Activated naive CD8-positive, alpha-beta T cell (primary cell): ENCODE measurements at regions not wholly inside any gene's neighbourhood (a gene's known extent, or its start where the extent isn't known, plus 50 kb on each side); places are given as distances from the start of the nearest gene placed in this dataset.

Experiments
- H3K27ac Mint-ChIP-seq: one replicate; pipeline ENCODE4 v1.8.0; 2021; ENCODE audit warnings: mixed read lengths
- H3K27me3 Mint-ChIP-seq: one replicate; pipeline ENCODE4 v1.8.0; 2021; ENCODE audit warnings: mixed read lengths
- H3K36me3 Mint-ChIP-seq: one replicate; pipeline ENCODE4 v1.8.0; 2021; ENCODE audit warnings: mixed read lengths
- H3K4me1 Mint-ChIP-seq: one replicate; pipeline ENCODE4 v1.8.0; 2021; ENCODE audit warnings: low read depth, mixed read lengths
- H3K4me3 Mint-ChIP-seq: one replicate; pipeline ENCODE4 v1.8.0; 2021; ENCODE audit warnings: mild to moderate bottlenecking, mixed read lengths
- H3K9me3 Mint-ChIP-seq: one replicate; pipeline ENCODE4 v1.8.0; 2021; ENCODE audit warnings: low read depth, mixed read lengths

DNA sequence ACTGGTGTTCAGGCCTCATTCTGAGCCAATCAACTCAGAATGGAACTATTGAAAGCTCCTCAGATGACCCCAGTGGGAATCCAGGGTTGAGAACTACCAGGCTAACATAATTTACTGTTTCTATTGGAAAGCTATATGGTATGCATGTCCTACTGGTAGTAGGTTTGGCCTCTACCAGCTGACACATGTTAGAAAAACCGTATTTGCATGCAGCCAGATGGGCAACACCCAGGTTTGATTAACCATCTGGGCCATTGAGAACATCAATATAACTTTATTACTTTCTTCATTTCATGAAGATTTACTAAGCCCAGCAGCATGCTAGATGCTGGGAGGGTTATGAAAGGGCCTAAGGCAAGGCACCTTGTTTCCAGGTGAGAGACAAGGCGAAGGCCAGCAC is 181.4 kb upstream of the PARP11 start:
- H3K36me3 Mint-ChIP-seq = peaks cover 8% of the 10 kb centered on the region
- no peaks in the 10 kb centered on the region for H3K27me3 Mint-ChIP-seq
- H3K4me3 Mint-ChIP-seq = no peak overlapping the region
- no peaks in the 10 kb centered on the region for H3K9me3 Mint-ChIP-seq
- H3K4me1 Mint-ChIP-seq = peaks cover 14% of the 10 kb centered on the region
- H3K27ac Mint-ChIP-seq = no peak overlapping the region

GRCh38 chr12:4052691-4053090 is 179.5 kb upstream of the PARP11 start:
- peaks cover 13% of the 10 kb centered on the region for H3K4me1 Mint-ChIP-seq
- no peak overlapping the region for H3K4me3 Mint-ChIP-seq
- H3K9me3 Mint-ChIP-seq = no peaks in the 10 kb centered on the region
- H3K36me3 Mint-ChIP-seq = peaks cover 8% of the 10 kb centered on the region
- no peaks in the 10 kb centered on the region for H3K27me3 Mint-ChIP-seq
- no peak overlapping the region for H3K27ac Mint-ChIP-seq

GRCh38 chr12:4051596-4051995 is 178.4 kb upstream of the PARP11 start:
- Mint-ChIP-seq H3K36me3 (peaks cover 7% of the 10 kb centered on the region), H3K27ac (no peak overlapping the region), H3K4me1 (peaks cover 5% of the 10 kb centered on the region), H3K4me3 (no peak overlapping the region), H3K9me3 (no peaks in the 10 kb centered on the region), H3K27me3 (no peaks in the 10 kb centered on the region)

GRCh38 chr12:4050340-4050739 is 177.1 kb upstream of the PARP11 start:
- Mint-ChIP-seq H3K4me1 (peaks cover 4% of the 10 kb centered on the region), H3K4me3 (no peak overlapping the region), H3K27me3 (no peaks in the 10 kb centered on the region), H3K36me3 (peaks cover 7% of the 10 kb centered on the region), H3K27ac (no peak overlapping the region), H3K9me3 (no peaks in the 10 kb centered on the region)

DNA sequence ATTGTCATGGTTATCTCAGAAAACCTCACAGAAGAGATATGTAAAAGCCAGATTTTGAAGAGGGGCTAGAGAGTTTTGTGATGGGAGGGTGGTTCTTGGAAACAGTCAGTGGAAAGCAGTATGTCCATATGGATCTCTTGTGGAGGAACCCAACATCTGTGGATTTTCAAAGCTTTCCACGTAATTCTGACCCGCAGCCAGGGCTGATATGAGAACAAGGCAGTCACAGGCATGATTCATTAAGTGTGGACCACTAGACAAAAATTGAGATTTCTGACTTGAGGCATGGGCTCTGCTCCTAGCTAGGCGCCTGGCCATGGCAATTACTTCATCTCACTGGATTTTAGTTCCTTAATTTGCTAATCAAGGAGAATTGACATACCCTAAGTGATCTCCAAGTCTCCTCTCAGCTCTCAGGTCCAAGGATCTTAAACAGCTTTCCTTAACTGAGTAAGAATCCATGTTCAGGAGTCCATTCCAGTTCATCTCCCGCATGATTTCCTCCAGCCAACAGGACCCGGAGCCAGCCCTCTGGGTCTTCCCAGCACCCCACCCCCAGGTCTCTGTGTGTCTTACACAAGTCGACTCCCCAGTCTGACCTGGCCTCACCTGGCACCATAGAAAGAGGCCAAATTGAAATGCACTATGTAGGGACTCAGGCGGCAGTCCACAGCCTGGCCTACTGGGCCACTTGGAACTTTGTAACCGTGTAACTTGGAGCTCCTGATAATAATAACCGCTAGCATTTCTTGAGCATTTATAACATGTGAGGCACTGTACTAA is 176.3 kb upstream of the PARP11 start:
- peaks cover 7% of the 10 kb centered on the region for H3K36me3 Mint-ChIP-seq
- H3K27ac Mint-ChIP-seq = no peak overlapping the region
- H3K9me3 Mint-ChIP-seq = no peaks in the 10 kb centered on the region
- H3K27me3 Mint-ChIP-seq = no peaks in the 10 kb centered on the region
- H3K4me1 Mint-ChIP-seq = peaks cover 4% of the 10 kb centered on the region
- H3K4me3 Mint-ChIP-seq = no peak overlapping the region

GRCh38 chr12:4047421-4047820 is 174.2 kb upstream of the PARP11 start:
- no peak overlapping the region for H3K4me3 Mint-ChIP-seq
- no peak overlapping the region for H3K27ac Mint-ChIP-seq
- peaks cover 8% of the 10 kb centered on the region for H3K36me3 Mint-ChIP-seq
- no peaks in the 10 kb centered on the region for H3K27me3 Mint-ChIP-seq
- H3K4me1 Mint-ChIP-seq = peaks cover 4% of the 10 kb centered on the region
- H3K9me3 Mint-ChIP-seq = no peaks in the 10 kb centered on the region

GRCh38 chr12:4046495-4046840 is 173.3 kb upstream of the PARP11 start:
- Mint-ChIP-seq H3K36me3 (peaks cover 8% of the 10 kb centered on the region), H3K4me1 (peaks cover 3% of the 10 kb centered on the region), H3K27ac (no peak overlapping the region), H3K4me3 (no peak overlapping the region), H3K27me3 (no peaks in the 10 kb centered on the region), H3K9me3 (no peaks in the 10 kb centered on the region)

- Mint-ChIP-seq H3K36me3 (peaks cover 10% of the 10 kb centered on the region), H3K27ac (no peak overlapping the region), H3K4me1 (no peaks in the 10 kb centered on the region), H3K27me3 (no peaks in the 10 kb centered on the region), H3K4me3 (no peak overlapping the region), H3K9me3 (no peaks in the 10 kb centered on the region)
Observed at GRCh38 chr12:4045786-4046494, 172.7 kb upstream of the PARP11 start.

GRCh38 chr12:4044736-4045730 is 171.8 kb upstream of the PARP11 start:
- Mint-ChIP-seq H3K9me3 (no peaks in the 10 kb centered on the region), H3K27ac (no peak overlapping the region)

DNA sequence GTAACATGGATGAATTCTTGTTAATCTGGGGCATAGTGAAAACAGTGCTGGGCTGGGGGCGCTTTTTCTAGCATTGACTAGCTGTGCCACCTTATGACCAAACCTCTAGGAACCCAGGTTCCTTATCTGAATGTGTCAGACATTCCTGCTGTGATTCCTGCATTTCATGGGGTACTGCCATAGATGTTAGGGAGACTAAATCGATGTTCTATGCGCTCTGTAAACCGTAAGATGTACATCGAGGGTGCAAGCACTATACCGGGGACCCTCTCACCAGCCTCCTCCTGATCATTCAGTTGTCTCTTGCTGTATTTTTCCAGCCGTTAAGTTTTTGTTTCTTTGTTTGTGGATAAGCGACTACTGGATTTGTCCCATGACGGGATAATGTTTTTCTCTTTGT is 170.9 kb upstream of the PARP11 start:
- Mint-ChIP-seq H3K27ac (no peak overlapping the region), H3K27me3 (no peaks in the 10 kb centered on the region), H3K36me3 (peaks cover 11% of the 10 kb centered on the region), H3K4me3 (no peak overlapping the region), H3K4me1 (no peaks in the 10 kb centered on the region), H3K9me3 (no peaks in the 10 kb centered on the region)

More at GRCh38 chr12:4044736-4045730, 171.8 kb upstream of the PARP11 start:
- Mint-ChIP-seq H3K36me3 (peaks cover 11% of the 10 kb centered on the region), H3K27me3 (no peaks in the 10 kb centered on the region), H3K4me3 (no peak overlapping the region), H3K4me1 (no peaks in the 10 kb centered on the region)

GRCh38 chr12:4041187-4041885 is 168.1 kb upstream of the PARP11 start:
- Mint-ChIP-seq H3K4me1 (no peaks in the 10 kb centered on the region), H3K4me3 (no peak overlapping the region), H3K27ac (no peak overlapping the region), H3K27me3 (no peaks in the 10 kb centered on the region), H3K36me3 (peaks cover 17% of the 10 kb centered on the region), H3K9me3 (no peaks in the 10 kb centered on the region)

DNA sequence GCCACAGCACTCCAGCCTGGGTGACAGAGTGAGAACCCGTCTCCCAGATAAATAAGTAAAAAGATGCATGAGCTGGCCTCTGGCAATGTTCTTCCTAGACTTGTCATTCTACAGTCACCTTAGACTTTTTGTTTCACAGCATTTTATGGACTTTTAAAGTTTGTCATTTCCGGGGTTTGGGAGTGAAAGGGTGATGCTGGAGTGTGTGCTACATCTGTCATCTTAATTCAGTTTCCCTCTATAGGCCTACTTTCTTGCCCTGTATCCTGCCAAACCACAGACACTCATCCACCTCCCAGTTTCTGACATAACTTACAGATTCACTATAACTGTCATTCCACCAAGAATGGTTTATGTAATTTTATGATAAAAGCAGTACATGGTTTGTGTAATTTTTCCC is 166.7 kb upstream of the PARP11 start:
- no peaks in the 10 kb centered on the region for H3K9me3 Mint-ChIP-seq
- H3K36me3 Mint-ChIP-seq = peaks cover 14% of the 10 kb centered on the region
- H3K27ac Mint-ChIP-seq = no peak overlapping the region
- no peaks in the 10 kb centered on the region for H3K27me3 Mint-ChIP-seq
- H3K4me1 Mint-ChIP-seq = no peaks in the 10 kb centered on the region
- H3K4me3 Mint-ChIP-seq = no peak overlapping the region

DNA sequence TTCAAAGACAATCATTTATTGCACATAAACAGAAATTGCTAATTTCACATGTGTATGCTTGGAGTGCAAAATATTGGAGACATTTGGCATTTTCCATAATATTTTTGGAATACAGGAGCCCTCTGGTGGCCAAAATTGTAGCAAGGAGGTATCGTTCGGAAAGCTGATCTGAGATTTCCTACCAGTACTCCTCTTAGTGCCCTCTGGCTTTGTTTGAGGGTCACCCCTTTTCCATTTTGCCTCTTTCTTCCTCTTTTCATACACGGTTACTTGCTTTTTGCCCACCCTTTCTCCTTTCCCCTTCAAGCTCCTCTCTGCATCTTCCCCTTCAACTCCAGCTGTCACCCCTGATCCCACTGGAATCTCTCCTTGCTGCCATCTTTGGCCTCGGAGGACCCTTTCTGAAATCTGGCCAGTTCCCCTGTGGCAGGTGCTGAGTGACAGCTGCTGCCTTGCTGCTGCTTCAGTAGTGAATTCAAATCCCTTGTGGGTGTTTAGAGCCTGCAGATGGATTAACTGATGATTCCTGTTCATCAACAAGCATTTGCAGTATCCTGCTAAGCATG is 164.6 kb upstream of the PARP11 start:
- peaks cover under 1% of the 10 kb centered on the region for H3K4me1 Mint-ChIP-seq
- H3K27ac Mint-ChIP-seq = no peak overlapping the region
- peaks cover 12% of the 10 kb centered on the region for H3K36me3 Mint-ChIP-seq
- H3K4me3 Mint-ChIP-seq = no peak overlapping the region
- H3K27me3 Mint-ChIP-seq = no peaks in the 10 kb centered on the region
- no peaks in the 10 kb centered on the region for H3K9me3 Mint-ChIP-seq

DNA sequence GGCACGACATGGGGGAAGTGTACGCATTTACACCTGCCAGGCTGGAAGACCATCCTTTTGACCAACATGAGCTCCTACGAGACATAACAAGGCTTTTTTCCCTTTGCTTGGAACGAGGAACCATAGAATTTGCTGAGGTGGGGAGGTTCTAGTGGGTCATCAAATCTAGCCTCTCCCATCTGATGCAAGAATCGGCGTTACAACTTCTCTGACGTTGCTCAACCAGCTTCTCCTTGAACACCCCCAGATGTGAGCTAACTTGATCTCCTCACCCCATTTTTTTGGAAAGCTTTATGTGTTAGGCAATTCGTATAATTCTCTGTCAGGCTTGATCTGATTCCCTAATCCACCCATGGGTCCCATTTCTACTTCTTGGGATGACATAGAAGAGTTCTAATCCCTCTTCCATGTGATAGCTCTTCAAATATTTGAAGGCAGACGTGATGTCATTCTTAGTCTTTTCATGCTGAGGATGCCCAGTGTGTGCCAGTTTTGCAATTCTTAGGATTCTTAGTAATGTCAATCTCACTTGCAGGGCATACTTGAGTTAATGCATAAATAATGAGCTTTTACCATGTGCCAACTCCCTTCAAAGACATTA is 163.6 kb upstream of the PARP11 start:
- H3K9me3 Mint-ChIP-seq = no peaks in the 10 kb centered on the region
- no peak overlapping the region for H3K4me3 Mint-ChIP-seq
- H3K27me3 Mint-ChIP-seq = no peaks in the 10 kb centered on the region

More for the DNA sequence above, 163.6 kb upstream of the PARP11 start:
- H3K4me1 Mint-ChIP-seq = peaks cover 6% of the 10 kb centered on the region
- peaks cover 9% of the 10 kb centered on the region for H3K36me3 Mint-ChIP-seq
- no peak overlapping the region for H3K27ac Mint-ChIP-seq
